GM18861 (cell line): ENCODE measurements at regions not wholly inside any gene's neighbourhood (a gene's known extent, or its start where the extent isn't known, plus 50 kb on each side); places are given as distances from the start of the nearest gene placed in this dataset.
"Not testable (repeated sequence)": the region's sequence is repeated elsewhere in the genome, so short reads cannot be mapped to it uniquely, and the experiment has no call there.

ENCODE experiments used
- ATAC-seq: cut with Tn5 transposase; IDR thresholded peaks from one replicate; pipeline ENCODE4 v1.9.1; 2021; ENCODE audit not compliant: unreplicated experiment

DNA sequence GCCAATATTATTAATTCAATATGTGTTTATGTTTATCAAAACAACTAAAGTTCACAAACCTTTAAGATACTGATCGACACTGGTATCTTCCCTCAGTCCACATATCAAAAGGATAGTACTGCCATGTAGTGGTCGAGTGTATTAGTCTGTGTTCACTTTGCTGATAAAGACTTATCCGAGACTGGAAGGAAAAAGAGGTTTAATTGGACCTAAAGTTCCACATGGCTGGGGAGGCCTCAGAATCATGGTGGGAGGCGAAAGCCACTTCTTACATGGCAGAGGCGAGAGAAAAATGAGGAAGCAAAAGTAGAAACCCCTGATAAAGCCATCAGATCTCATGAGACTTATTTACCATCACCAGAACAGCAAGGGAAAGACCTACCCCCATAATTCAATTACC is 325.4 kb upstream of the PHF14 start:
- no peak for ATAC-seq

DNA sequence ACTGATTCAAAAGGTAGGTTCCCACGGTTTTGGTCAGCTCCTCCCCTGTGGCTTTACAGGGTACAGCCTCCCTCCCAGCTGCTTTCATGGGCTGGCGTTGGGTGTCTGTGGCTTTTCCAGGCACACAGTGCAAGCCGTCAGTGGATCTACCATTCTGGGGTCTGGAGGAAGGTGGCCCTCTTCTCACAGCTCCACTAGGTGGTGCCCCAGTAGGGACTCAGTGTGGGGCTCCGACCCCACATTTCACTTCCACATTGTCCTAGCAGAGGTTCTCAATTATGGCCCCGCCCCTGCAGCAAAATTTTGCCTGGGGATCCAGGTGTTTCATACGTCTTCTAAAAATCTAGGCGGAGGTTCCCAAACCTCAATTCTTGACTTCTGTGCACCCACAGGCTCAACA is 324.6 kb upstream of the PHF14 start:
- not testable (repeated sequence) for ATAC-seq

DNA sequence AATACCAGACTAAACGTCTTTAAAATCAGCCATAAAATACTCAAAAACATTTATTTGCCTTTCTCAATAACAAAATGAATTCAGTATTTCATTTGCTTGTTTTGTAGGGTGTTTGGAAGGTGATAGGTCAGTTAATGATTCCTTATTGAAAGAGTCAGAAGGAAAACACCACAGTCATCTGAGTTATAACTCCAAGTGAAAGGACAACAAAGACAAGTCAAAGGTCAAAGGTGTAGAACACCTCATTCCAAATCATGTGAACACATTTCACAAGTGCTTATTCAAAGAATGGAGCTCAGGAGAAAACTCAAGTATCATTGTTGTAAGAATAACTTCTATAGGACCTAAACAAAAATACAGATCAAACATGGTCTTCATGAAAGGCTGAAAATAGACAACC is 318.6 kb upstream of the PHF14 start:
- ATAC-seq: no peak

DNA sequence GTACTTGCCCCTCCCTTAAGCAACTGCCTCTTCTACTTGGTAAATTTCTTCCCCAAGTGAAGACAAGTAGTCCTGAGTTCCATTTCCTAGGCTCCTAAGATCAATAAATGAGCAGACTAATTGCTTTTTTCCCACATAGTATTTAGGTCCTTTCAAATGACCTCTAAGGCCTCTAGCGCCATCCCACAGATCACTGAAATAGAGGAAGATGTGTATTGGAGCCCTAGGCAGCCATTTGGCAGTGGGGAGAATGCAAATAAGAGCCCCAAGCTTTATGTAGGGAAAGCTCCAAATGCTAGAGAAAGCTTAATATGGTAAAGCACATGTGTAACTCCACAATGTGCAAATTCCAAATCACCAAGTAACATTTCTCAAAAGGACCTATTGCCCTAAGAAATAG is 316.5 kb upstream of the PHF14 start:
- ATAC-seq: no peak

DNA sequence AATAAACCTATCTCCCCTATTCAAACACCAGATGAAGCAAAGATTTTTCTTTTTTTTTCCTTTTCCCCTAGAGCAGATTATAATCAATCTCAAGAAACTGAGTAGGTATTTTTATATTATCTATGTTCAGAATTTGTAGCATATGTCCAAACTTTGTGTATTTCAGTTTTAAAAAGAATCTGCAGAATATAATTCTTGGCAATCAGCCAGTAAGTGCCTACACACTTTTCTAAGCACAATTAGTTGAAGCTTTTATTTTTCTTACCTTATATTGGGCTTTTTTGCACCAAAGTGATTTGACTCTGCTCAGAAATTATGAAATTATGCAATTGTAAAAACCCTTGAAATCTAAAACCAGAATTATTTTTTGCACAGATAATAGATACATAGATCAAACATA is 315.8 kb upstream of the PHF14 start:
- ATAC-seq: no peak

DNA sequence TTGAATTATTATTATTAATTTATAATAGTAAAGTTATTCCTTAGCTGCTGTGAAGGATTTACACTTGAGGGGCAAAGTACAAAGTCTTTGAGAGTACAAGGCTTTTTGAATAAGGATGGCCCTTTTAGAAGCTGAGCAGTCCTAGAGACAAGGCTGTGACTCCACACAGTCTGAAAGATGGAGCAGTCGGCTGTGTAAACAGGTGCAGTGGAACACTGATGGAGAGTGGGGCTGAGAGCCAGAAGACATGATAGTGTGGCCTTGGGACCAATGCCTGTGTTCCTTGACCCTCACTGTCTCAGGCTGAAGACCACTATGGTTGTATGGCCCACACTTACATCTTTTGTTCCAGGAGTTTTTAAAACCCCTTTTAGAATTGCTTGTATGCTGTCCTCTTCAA is 311.2 kb upstream of the PHF14 start:
- ATAC-seq: no peak

DNA sequence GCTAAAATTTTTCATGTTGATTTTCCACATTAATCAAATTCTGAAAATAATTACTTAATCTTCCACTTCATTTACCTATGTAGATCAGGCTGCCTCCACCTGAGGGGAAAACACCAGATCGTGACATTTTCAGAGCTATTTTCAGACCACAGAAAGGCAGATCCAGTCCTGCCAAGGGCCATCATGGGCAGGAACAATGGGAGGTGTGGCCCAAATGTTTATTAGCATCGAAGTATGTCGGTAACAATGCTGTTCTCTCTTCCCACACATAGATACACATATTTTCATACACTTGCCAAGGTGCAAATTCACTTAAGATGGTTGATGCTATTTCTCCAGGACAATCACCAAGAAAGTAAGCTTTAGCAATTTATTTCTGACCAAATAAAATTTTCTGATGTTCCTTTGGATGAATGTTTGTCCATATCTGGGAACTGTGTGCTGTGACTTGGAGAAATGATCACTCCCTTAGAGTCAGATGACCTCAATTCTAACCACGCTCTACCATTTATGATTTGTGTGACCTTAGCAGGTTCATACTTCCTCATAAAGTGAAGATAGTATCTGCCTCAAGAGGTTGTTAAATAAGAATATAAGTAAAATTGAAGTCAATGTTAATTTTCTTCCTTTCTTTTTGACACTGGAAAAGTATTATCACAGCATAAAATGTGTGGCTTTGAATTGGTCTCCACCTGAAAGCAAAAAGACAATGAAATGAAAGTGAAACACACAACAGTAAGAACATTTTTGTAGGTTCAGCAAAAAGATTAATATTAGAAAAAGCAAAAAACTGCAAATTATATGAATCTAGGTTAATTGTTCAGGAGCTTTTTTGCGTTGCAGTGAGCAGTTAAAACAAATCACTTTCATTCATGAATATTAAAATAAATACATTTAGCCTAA is 310.4 kb upstream of the PHF14 start:
- ATAC-seq: no peak

DNA sequence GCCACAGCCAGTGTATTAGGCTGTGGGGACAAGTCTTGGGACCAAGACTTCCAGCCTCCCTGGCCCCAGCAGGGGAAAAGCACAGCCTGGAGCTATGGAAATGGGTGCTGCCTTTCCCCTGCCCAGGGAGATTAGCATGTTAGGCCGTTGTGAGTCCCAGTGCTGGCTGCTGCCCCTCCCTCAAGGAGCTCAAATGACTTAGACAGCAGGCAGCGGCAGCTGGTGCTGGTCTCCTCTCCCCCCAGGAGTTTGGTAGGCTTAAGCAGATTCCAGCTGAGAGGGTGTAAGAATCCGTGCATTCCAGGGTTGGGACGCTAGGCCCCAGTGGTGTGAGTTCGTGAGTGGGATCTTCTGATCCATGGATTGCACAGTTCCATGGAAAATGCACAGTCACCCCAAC is 301.5 kb upstream of the PHF14 start:
- no peak for ATAC-seq

DNA sequence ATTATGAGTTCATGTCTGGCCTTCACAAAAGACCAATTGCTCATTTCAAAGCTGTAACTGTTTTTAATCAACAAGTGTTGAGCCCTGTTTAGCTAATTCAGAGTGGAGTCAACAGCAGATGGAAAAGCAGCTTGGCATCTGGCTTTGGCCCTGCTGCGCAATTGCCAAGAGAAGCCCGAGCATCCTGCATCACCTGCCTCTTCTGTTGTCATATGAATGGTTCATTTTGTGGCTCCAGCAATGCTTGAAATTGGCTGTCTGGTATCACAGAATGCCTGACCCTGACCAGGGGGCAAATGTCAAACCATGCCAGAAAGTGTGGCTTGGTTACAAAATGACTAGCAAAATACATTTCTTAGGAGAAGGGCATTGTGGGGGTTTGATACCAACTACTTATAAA is 296.5 kb upstream of the PHF14 start:
- ATAC-seq: no peak

DNA sequence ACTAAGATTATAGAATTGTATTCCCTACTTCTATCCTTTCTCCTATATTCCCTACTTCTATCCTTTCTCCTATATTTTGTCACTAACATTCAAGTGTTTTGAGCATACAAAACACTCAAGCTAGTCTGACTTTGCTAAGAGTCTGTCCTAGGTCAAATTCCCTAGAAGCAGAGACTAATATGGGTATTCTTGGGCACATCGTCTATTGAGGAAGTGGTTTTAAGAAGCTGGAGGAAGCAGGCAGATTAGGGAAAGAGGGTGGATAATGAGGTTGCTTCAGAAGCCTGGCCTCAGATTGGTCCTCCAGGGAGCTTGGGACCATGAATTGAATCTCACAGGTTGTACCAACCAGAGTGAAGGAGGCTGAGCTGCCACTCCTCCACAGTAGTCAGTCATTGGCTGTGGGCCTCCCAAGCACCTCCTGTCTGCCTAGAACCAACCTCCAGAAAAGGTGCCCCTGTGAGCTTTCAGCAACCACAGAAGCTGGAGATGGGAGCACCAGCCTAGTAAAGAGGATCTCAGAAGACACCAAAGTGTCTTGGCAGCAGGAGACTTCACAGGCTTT is 295.9 kb upstream of the PHF14 start:
- ATAC-seq: no peak

DNA sequence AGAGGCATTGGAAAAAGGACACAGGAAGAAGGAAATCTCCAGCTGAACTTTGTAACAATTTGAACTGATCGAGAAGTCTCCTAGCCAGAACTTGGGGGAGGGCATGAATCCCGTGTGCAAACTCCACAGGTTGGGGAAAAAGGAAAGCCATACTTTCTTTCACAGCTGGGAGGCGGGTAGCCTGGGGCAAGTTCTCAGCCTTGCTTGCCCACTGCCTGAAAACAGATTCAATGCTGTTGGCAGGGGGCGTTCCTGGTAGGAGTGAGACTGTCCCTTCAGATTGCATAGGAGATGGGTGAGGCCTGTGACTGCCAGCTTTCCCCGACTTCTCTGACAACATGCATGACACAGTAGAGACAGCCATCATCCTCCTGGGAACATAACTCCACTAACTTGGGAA is 289.1 kb upstream of the PHF14 start:
- no peak for ATAC-seq

DNA sequence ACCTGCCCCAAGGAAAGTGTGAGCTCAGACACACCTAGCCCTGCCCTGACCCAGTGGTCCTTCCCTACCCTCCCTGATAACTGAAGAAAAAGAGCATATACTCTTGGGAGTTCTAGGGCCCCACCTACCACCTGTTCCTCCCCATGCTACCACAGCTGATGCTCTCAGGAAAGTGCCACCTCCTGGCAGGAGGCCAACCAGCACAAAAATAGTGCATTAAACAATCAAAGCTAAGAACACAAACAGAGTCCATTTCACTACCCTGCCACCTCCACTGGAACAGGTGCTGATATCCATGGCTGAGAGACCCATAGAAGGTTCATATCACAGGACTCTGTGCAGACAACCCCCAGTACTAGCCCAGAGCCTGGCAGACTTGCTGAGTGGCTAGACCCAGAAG is 288.6 kb upstream of the PHF14 start:
- ATAC-seq: no peak

DNA sequence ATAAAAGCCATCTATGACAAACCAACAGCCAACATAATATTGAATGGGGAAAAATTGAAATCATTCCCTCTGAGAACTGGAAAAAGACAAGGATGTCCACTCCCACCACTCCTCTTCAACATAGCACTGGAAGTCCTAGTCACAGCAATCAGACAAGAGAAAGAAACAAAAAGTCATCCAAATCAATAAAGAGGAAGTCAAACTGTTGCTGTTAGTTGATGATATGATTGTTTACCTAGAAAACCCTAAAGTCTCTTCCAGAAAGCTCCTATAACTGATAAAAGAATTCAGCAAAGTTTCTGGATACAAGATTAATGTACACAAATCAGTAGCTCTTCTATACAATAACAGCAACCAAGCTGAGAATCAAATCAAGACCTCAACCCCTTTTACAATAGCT is 285.1 kb upstream of the PHF14 start:
- ATAC-seq: no peak

DNA sequence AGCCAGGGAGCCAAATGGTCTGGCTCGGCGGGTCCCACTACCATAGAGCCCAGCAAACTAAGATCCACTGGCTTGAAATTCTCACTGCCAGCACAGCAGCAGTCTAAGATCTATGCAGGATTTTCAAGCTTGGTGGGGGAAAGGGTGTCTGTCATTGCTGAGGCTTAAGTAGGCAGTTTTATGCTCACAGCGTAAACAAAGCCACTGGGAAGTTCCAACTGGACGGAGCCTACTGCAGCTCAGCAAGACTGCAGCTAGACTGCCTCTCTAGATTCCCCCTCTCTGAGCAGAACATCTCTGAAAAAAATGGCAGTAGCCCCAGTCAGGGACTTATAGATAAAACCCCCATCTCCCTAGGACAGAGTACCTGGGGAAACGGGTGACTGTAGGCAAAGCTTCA is 277.6 kb upstream of the PHF14 start:
- no peak for ATAC-seq

DNA sequence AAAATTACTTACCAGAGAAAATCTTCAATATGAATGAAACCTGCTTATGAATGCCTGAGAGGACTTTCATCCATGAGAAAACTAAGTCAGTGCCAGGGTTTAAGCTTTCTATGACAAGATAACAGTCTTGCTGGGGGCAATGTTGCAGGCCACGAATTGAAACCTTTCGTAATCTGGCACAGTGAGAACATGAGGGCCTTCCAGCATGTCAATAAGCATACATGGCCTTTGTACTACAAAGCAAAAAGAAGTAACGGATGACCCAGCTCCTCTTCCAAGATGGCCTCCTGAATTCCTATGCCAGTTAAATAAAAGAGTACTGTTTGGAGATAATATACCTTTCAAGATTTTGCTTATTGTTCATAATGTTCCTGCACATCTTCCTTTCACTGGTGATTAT is 270.6 kb upstream of the PHF14 start:
- no peak for ATAC-seq

DNA sequence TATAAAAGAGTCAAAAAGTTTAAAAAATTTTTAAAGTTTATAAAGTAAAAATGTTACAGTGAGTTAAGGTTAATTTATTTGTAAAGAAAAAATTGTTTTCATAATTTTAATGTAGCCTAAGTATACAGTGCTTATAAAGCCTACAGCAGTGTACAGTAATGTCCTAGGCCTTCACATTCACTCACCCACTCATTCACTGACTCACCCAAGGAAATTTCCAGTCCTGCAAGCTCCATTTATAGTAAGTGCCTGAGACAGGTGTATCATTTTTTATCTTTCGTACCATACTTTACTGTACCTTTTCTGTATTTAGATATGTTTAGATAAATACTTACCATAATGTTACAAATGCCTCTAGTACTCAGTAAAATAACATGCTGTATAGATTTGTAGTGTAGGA is 269.7 kb upstream of the PHF14 start:
- ATAC-seq: no peak

DNA sequence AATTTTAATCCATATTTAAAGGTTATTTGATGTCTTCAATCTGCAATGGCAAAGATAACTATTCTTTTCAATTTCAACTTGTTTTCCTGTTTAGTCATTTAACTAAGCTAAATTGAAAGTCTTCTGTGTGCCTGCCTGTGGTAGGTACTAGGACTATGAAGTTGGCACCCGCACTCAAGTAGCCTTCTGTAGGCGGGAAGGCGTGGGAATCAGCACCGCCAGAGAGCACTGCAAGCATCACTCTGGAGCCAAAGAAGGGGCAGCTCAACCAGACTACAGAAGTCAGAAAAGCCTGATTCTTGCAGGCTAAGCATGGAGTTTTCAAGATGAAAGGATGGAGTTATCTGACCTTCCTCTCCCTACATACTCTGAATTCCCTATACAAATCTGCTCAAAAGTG is 269.0 kb upstream of the PHF14 start:
- no peak for ATAC-seq

DNA sequence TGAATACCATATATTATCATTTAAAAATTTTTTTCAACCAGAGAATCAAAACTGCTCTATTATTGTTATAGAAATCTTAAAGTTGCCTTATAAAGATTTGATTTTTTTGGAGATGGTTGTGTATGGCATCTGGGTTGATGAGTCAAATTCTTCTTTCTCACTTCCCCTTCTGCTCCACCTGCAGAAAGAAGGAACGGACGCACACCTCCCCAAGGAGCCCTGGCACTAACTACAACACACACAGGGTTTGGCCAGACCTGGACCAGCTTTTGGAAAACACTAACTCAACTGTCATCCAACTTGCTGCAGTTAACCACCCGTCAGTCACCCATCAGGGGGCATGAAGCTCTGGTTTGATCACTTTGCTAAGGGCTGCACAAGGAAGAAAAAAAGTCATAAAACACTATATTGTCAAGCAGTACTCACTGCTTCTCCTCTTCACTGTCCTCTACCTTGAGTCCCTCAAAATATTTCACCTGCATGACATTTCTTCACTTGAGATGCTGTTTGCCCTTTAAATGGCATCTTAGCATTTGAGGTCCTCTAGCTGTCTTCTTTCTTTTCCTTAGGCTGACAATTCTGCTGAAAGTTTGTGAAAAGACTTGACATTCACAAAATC is 266.7 kb upstream of the PHF14 start:
- peak; percentile 98 for ATAC-seq

DNA sequence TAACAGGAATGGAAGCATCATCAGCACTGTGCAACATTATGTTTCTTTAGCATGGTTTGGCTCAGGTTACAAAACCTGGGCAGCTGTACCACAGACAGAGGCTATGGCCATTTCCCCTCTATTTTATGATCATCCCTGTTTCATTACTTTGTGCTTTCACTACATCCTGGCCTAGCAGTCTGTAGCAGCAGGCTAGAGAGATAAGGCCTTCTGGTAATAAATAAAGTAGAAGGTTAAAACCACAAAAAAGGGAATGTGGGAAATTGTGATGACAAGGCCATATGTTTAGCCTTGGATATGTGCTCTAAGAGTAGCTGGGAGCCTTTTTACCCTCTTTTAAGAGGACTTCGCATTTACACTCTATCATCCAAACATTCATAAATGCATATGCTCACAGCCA is 266.2 kb upstream of the PHF14 start:
- peak; percentile 6 for ATAC-seq

DNA sequence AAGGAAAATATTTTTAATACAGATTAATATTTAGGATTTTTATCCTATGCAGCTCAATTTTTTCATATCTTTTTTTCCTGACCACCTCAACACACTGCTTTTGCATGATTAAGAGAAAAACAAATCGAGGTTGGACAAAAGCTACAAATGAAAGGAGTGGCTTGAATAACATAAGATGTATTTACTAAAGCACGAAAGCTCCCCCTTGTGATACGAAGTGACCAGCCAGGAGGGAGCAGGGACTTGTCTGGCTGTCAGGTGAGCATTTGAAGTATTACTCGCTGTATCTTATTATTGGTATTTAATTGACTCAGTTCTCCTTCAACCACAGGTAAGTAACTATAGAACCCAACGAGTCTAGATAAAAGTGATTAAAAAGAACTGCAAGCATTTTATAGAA is 265.2 kb upstream of the PHF14 start:
- no peak for ATAC-seq

DNA sequence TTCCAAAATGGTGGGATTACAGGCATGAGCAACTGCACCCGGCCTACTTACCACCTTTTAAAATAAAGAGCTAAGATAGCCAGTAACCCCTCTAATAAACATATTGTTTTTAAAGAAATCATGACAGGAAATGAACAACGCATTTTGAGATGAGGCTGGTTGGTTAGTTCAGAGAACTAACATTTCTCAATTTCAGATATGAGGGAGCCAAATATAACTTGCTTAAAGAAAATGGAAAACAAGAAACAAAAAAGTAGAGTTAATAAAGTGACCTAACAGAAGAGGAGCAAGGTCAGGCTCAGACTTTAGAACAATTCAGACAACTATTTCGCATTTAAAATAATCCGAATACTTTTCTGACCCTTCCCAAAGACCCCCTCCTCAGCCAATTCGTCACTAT is 254.9 kb upstream of the PHF14 start:
- no peak for ATAC-seq

DNA sequence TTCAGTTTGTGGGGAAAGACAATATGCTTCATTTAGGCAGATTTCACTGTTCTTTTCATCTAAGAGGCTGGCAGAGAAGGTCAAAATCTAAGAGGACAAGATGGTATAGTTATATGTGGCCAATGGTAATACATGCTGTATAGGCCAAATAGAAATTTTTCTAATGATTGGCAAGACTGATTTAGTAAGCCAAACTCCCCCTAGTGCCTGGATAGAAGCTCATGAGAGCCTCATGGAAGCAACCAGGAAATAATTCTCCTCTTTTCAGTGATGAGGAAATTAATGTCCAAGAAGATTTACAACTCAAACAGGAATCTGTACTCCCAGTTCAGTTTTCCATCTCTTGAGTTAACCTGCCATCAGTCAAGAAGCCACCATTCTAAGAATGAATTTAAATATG is 253.6 kb upstream of the PHF14 start:
- ATAC-seq: no peak
